H9 (cell line): ENCODE measurements at regions not wholly inside any gene's neighbourhood (a gene's known extent, or its start where the extent isn't known, plus 50 kb on each side); places are given as distances from the start of the nearest gene placed in this dataset.

Experiments used
- DNase-seq: peaks from one replicate; pipeline ENCODE4 v3.0.0-alpha.2; 2017
- H2AFZ ChIP-seq: one replicate; pipeline ENCODE4 v1.6.1; 2013; ENCODE audit warnings: mild to moderate bottlenecking, low read length, control low read depth, moderate library complexity
- H2AK5ac ChIP-seq: 2 replicates; pipeline ENCODE4 v1.6.1; 2013; ENCODE audit warnings: low read length, control low read depth, mixed read lengths; ENCODE audit not compliant: insufficient read length
- H2BK120ac ChIP-seq: one replicate; pipeline ENCODE4 v1.6.1; 2013; ENCODE audit warnings: low read depth, mild to moderate bottlenecking, low read length, control low read depth, inconsistent platforms; ENCODE audit not compliant: poor library complexity, severe bottlenecking
- H2BK12ac ChIP-seq: 2 replicates; pipeline ENCODE4 v1.6.1; 2013; ENCODE audit warnings: low read length, control low read depth, mixed read lengths, low read depth; ENCODE audit not compliant: insufficient read length
- H2BK15ac ChIP-seq: 2 replicates; pipeline ENCODE4 v1.6.1; 2013; ENCODE audit warnings: low read depth, low read length, control low read depth
- H2BK20ac ChIP-seq: one replicate; pipeline ENCODE4 v1.6.1; 2013; ENCODE audit warnings: low read depth, mild to moderate bottlenecking, low read length, control low read depth, inconsistent platforms; ENCODE audit not compliant: poor library complexity, severe bottlenecking
- H2BK5ac ChIP-seq: 2 replicates; pipeline ENCODE4 v1.6.1; 2013; ENCODE audit warnings: low read length, control low read depth, mixed read lengths; ENCODE audit not compliant: insufficient read length
- H3K14ac ChIP-seq: 2 replicates; pipeline ENCODE4 v1.6.1; 2013; ENCODE audit warnings: low read length, control low read depth; ENCODE audit not compliant: insufficient read depth
- H3K18ac ChIP-seq: 2 replicates; pipeline ENCODE4 v1.6.1; 2013; ENCODE audit warnings: low read depth, mild to moderate bottlenecking, mixed read lengths, low read length, control low read depth; ENCODE audit not compliant: insufficient read length
- H3K23ac ChIP-seq: 2 replicates; pipeline ENCODE4 v1.6.1; 2013; ENCODE audit warnings: low read length, control low read depth, mixed read lengths, low read depth; ENCODE audit not compliant: insufficient read length
- H3K23me2 ChIP-seq: 2 replicates; pipeline ENCODE4 v1.6.1; 2013; ENCODE audit warnings: low read depth, mild to moderate bottlenecking, mixed read lengths, low read length, control low read depth; ENCODE audit not compliant: insufficient read length, poor library complexity, severe bottlenecking
- H3K27ac ChIP-seq: 2 replicates; pipeline ENCODE4 v1.5.1; 2013; ENCODE audit warnings: low read length, control low read depth, mixed read lengths, low read depth; ENCODE audit not compliant: insufficient read length
- H3K27me3 ChIP-seq: 2 replicates; pipeline ENCODE4 v1.6.1; 2013; ENCODE audit warnings: low read length, control low read depth, inconsistent platforms; ENCODE audit not compliant: insufficient read depth
- H3K4ac ChIP-seq: 2 replicates; pipeline ENCODE4 v1.6.1; 2013; ENCODE audit warnings: low read depth, mild to moderate bottlenecking, control low read depth, inconsistent platforms, low read length, moderate library complexity
- H3K4me1 ChIP-seq: 2 replicates; pipeline ENCODE4 v1.6.1; 2013; ENCODE audit warnings: low read length, control low read depth, inconsistent platforms; ENCODE audit not compliant: insufficient read depth
- H3K4me2 ChIP-seq: 2 replicates; pipeline ENCODE4 v1.6.1; 2013; ENCODE audit warnings: low read length, control low read depth, mixed read lengths; ENCODE audit not compliant: insufficient read length, insufficient read depth
- H3K56ac ChIP-seq: 2 replicates; pipeline ENCODE4 v1.6.1; 2013; ENCODE audit warnings: low read depth, mild to moderate bottlenecking, mixed read lengths, low read length, control low read depth; ENCODE audit not compliant: insufficient read length
- H3K79me1 ChIP-seq: 2 replicates; pipeline ENCODE4 v1.6.1; 2013; ENCODE audit warnings: low read depth, mild to moderate bottlenecking, moderate library complexity, low read length, control low read depth, inconsistent platforms; ENCODE audit not compliant: insufficient read depth, poor library complexity, severe bottlenecking
- H3K79me2 ChIP-seq: 2 replicates; pipeline ENCODE4 v1.6.1; 2013; ENCODE audit warnings: low read length, control low read depth, inconsistent platforms; ENCODE audit not compliant: insufficient read depth
- H3K9ac ChIP-seq: 2 replicates; pipeline ENCODE4 v1.6.1; 2013; ENCODE audit warnings: low read length, control low read depth, mixed read lengths; ENCODE audit not compliant: insufficient read length; ENCODE audit errors: extremely low read depth
- H3K9me3 ChIP-seq: one replicate; pipeline ENCODE4 v1.6.1; 2013; ENCODE audit warnings: low read depth, low read length, inconsistent platforms; ENCODE audit not compliant: control insufficient read depth
- H3T11ph ChIP-seq: one replicate; pipeline ENCODE4 v1.6.1; 2013; ENCODE audit warnings: mild to moderate bottlenecking, low read length, control low read depth, inconsistent platforms
- H4K20me1 ChIP-seq: one replicate; pipeline ENCODE4 v1.6.1; 2013; ENCODE audit not compliant: control insufficient read depth, insufficient read length, insufficient read depth
- H4K5ac ChIP-seq: 2 replicates; pipeline ENCODE4 v1.6.1; 2013; ENCODE audit warnings: low read depth, mild to moderate bottlenecking, mixed read lengths, low read length, control low read depth; ENCODE audit not compliant: insufficient read length
- H4K8ac ChIP-seq: replicated peaks from 2 replicates; pipeline ENCODE4 v1.6.1; 2013; ENCODE audit warnings: low read length, control low read depth, mixed read lengths, low read depth; ENCODE audit not compliant: insufficient read length
- H4K91ac ChIP-seq: 2 replicates; pipeline ENCODE4 v1.6.1; 2013; ENCODE audit warnings: low read depth, mild to moderate bottlenecking, moderate library complexity, mixed read lengths, low read length, control low read depth; ENCODE audit not compliant: insufficient read length
- H3K27ac Mint-ChIP-seq, 3 experiments: 2 replicates in 2 of 3; 3 replicates in 1 of 3; pipeline ENCODE4 v1.8.0; 2020 to 2021; ENCODE audit warnings: mixed read lengths in 3 of 3, mild to moderate bottlenecking in 1 of 3, moderate library complexity in 1 of 3
- H3K27me3 Mint-ChIP-seq: 2 replicates; pipeline ENCODE4 v1.8.0; 2021; ENCODE audit warnings: low read depth, mild to moderate bottlenecking, moderate library complexity, mixed read lengths
- H3K36me3 Mint-ChIP-seq, 3 experiments: 2 replicates in 2 of 3; 3 replicates in 1 of 3; pipeline ENCODE4 v1.8.0; 2020 to 2021; ENCODE audit warnings: low read depth in 3 of 3, mixed read lengths in 3 of 3; ENCODE audit not compliant: insufficient read depth in 1 of 3
- H3K4me1 Mint-ChIP-seq, 2 experiments: 2 replicates each; pipeline ENCODE4 v1.8.0; 2020; ENCODE audit warnings: mixed read lengths in 2 of 2
- H3K4me3 Mint-ChIP-seq, 2 experiments: 2 replicates in 1 of 2; 3 replicates in 1 of 2; pipeline ENCODE4 v1.8.0; 2020 to 2021; ENCODE audit warnings: mild to moderate bottlenecking in 2 of 2, mixed read lengths in 2 of 2, moderate library complexity in 1 of 2
- H3K9me3 Mint-ChIP-seq, 2 experiments: 2 replicates in 1 of 2; 3 replicates in 1 of 2; pipeline ENCODE4 v1.8.0; 2020; ENCODE audit warnings: mild to moderate bottlenecking in 2 of 2, mixed read lengths in 2 of 2, moderate library complexity in 1 of 2
- CTCF ChIP-seq: fragments of 200-600 bp; sonication (generic); conservative IDR thresholded peaks from 3 replicates; pipeline ENCODE4 v1.8.0; 2021; ENCODE audit warnings: antibody characterized with exemption, mild to moderate bottlenecking
- WGBS: extraction: QIAGEN DNeasy Blood & Tissue Kit; methylation state at CpG from one replicate; pipeline ENCODE4 v1.1.7; 2013; ENCODE audit warnings: missing lambda C conversion rate, low lambda C conversion rate, mixed read lengths; ENCODE audit not compliant: insufficient read length; ENCODE audit errors: extremely low coverage; 5-methylcytosine and 5-hydroxymethylcytosine counted together

DNA sequence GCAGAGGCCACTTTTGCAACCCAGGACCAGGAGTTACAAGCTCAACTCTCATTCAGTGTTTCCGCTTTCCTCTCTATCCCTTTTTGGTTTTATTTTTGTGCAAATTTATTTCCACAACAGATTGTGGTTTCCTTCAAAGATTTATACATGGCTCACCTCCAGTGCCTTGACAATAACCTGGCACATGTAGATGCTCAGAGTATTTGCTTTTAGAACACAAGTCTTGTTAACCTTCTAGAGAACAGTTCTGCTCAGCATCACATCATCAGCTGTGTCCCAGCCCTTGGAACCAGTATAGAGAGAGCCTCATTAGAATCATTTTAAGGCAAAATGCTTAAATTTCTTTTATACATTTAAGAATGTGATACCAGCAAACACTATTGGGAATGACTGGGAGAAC, 133.7 kb downstream of the TENT5C start:
- H2BK120ac ChIP-seq, result no peak overlapping the region
- H3K79me2 ChIP-seq, result no peaks in the 10 kb centered on the region; the same call in 1 of the 2 replicates
- H3K18ac ChIP-seq, result no peak overlapping the region
- peaks cover 7 to 8% of the 10 kb centered on the region in 2 experiments; a peak in 3 of 4 replicates for H3K4me1 Mint-ChIP-seq
- no peak overlapping the region for H3K4me2 ChIP-seq
- H3T11ph ChIP-seq, result no peak overlapping the region
- peaks cover 0 to 8% of the 10 kb centered on the region in 2 experiments; a peak in 2 of 5 replicates for H3K9me3 Mint-ChIP-seq
- no peak overlapping the region for H2BK12ac ChIP-seq
- no peak overlapping the region for H2AFZ ChIP-seq
- no peaks in the 10 kb centered on the region for H3K23me2 ChIP-seq
- no peak overlapping the region for H3K27ac Mint-ChIP-seq
- no peak overlapping the region for H2AK5ac ChIP-seq
- no peaks in the 10 kb centered on the region for H3K79me1 ChIP-seq
- DNase-seq, result no peak
- H3K14ac ChIP-seq, result no peak overlapping the region
- no peak overlapping the region for H4K5ac ChIP-seq
- no peak overlapping the region for H3K27ac ChIP-seq
- no peak for TF ChIP-seq CTCF
- H3K9me3 ChIP-seq, result no peaks in the 10 kb centered on the region
- no peaks in the 10 kb centered on the region for H3K27me3 Mint-ChIP-seq
- no peaks in the 10 kb centered on the region for H3K27me3 ChIP-seq
- H2BK15ac ChIP-seq, result no peak overlapping the region
- no peak overlapping the region for H3K9ac ChIP-seq
- no peak overlapping the region for H4K8ac ChIP-seq
- no peak overlapping the region for H3K4ac ChIP-seq
- no peaks in the 10 kb centered on the region for H4K20me1 ChIP-seq
- peaks cover 0 to 5% (median 0%) of the 10 kb centered on the region in 3 experiments; a peak in 2 of 7 replicates for H3K36me3 Mint-ChIP-seq
- H3K23ac ChIP-seq, result no peak overlapping the region
- H3K4me1 ChIP-seq, result no peaks in the 10 kb centered on the region
- WGBS, result no CpG with 5 or more reads among the region's 1 CpG
- no peak overlapping the region for H3K56ac ChIP-seq
- H2BK20ac ChIP-seq, result no peak overlapping the region
- H2BK5ac ChIP-seq, result no peak overlapping the region
- H3K4me3 Mint-ChIP-seq, result no peak overlapping the region
- H4K91ac ChIP-seq, result no peak overlapping the region
